HS-27A (cell line): ENCODE measurements at regions not wholly inside any gene's neighbourhood (a gene's known extent, or its start where the extent isn't known, plus 50 kb on each side); places are given as distances from the start of the nearest gene placed in this dataset.

Source experiments
- DNase-seq: peaks from one replicate; pipeline ENCODE4 v3.0.0-alpha.2; 2012; ENCODE audit warnings: low read depth, missing footprints

- no peak for DNase-seq
These were observed 202.3 kb upstream of the KLF6 start for GRCh38 chr10:3987143-3987974.

- DNase-seq, result no peak
These were observed 201.6 kb upstream of the KLF6 start for GRCh38 chr10:3986493-3987142.

- DNase-seq, result no peak
These were observed 197.9 kb upstream of the KLF6 start for GRCh38 chr10:3982746-3983442.

GRCh38 chr10:3981300-3981699 lies 196.3 kb upstream of the KLF6 start:
- no peak for DNase-seq

- no peak for DNase-seq
These were observed 195.7 kb upstream of the KLF6 start for GRCh38 chr10:3980660-3981059.

- no peak for DNase-seq
These were observed 195.1 kb upstream of the KLF6 start for GRCh38 chr10:3980144-3980543.

- no peak for DNase-seq
These were observed 193.8 kb upstream of the KLF6 start for GRCh38 chr10:3978761-3979160.

GRCh38 chr10:3978174-3978573 lies 193.2 kb upstream of the KLF6 start:
- DNase-seq, result no peak

GRCh38 chr10:3977761-3978160 lies 192.8 kb upstream of the KLF6 start:
- DNase-seq, result no peak

- DNase-seq, result no peak
These were observed 191.7 kb upstream of the KLF6 start for GRCh38 chr10:3976718-3977117.

GRCh38 chr10:3976171-3976570 lies 191.2 kb upstream of the KLF6 start:
- no peak for DNase-seq

- no peak for DNase-seq
These were observed 190.0 kb upstream of the KLF6 start for GRCh38 chr10:3975016-3975415.

- no peak for DNase-seq
These were observed 187.7 kb upstream of the KLF6 start for GRCh38 chr10:3972460-3973301.

GRCh38 chr10:3971713-3972112 lies 186.7 kb upstream of the KLF6 start:
- DNase-seq, result no peak

- no peak for DNase-seq
These were observed 185.1 kb upstream of the KLF6 start for GRCh38 chr10:3969876-3970666.

GRCh38 chr10:3968727-3969126 lies 183.7 kb upstream of the KLF6 start:
- DNase-seq, result no peak

GRCh38 chr10:3964516-3964915 lies 179.5 kb upstream of the KLF6 start:
- DNase-seq, result no peak

- no peak for DNase-seq
These were observed 178.2 kb upstream of the KLF6 start for GRCh38 chr10:3963191-3963673.

- DNase-seq, result no peak
These were observed 176.1 kb upstream of the KLF6 start for GRCh38 chr10:3961082-3961481.

GRCh38 chr10:3960496-3960895 lies 175.5 kb upstream of the KLF6 start:
- no peak for DNase-seq
